GM23338 (cell line): ENCODE measurements at regions not wholly inside any gene's neighbourhood (a gene's known extent, or its start where the extent isn't known, plus 50 kb on each side); places are given as distances from the start of the nearest gene placed in this dataset.

Experiments
- ATAC-seq: fragments of 200-7000 bp; cut with Tn5 transposase; 3 replicates; pipeline ENCODE4 v1.9.1; 2020
- DNase-seq: peaks from one replicate; pipeline ENCODE4 v3.0.0-alpha.2; 2015; ENCODE audit warnings: low spot score
- H2AFZ ChIP-seq: fragments of 200-600 bp; sonication (generic); 2 replicates; pipeline ENCODE4 v1.8.0; 2016; ENCODE audit warnings: antibody characterized with exemption, mild to moderate bottlenecking, moderate library complexity
- H3F3A ChIP-seq: fragments of 200-600 bp; sonication (generic); replicated peaks from 2 replicates; pipeline ENCODE4 v1.8.0; 2017; ENCODE audit warnings: antibody characterized with exemption, mixed run types, low read depth
- H3K27ac ChIP-seq: fragments of 200-600 bp; sonication (generic); 2 replicates; pipeline ENCODE4 v1.6.1; 2016; ENCODE audit warnings: low read depth
- H3K27me3 ChIP-seq: fragments of 200-600 bp; sonication (generic); 2 replicates; pipeline ENCODE4 v1.8.0; 2016; ENCODE audit warnings: mild to moderate bottlenecking, mixed run types, moderate library complexity; ENCODE audit not compliant: insufficient read depth
- H3K36me3 ChIP-seq: fragments of 200-600 bp; sonication (generic); 2 replicates; pipeline ENCODE4 v1.8.0; 2016; ENCODE audit warnings: mild to moderate bottlenecking; ENCODE audit not compliant: insufficient read depth
- H3K4me1 ChIP-seq: fragments of 200-600 bp; sonication (generic); 2 replicates; pipeline ENCODE4 v1.8.0; 2016; ENCODE audit warnings: mild to moderate bottlenecking, moderate library complexity; ENCODE audit not compliant: insufficient read depth
- H3K4me2 ChIP-seq: fragments of 200-600 bp; sonication (generic); 2 replicates; pipeline ENCODE4 v1.7.1; 2017; ENCODE audit warnings: mixed run types
- H3K4me3 ChIP-seq: fragments of 200-600 bp; sonication (generic); 2 replicates; pipeline ENCODE4 v1.6.1; 2016; ENCODE audit warnings: mixed run types
- H3K79me2 ChIP-seq: fragments of 200-600 bp; sonication (generic); replicated peaks from 2 replicates; pipeline ENCODE4 v1.8.0; 2017; ENCODE audit warnings: mild to moderate bottlenecking; ENCODE audit not compliant: insufficient read depth
- H3K9me2 ChIP-seq: fragments of 200-600 bp; sonication (generic); 2 replicates; pipeline ENCODE4 v1.8.0; 2017; ENCODE audit not compliant: insufficient read depth
- H4K20me1 ChIP-seq: fragments of 200-600 bp; sonication (generic); replicated peaks from 2 replicates; pipeline ENCODE4 v1.8.0; 2017; ENCODE audit warnings: mild to moderate bottlenecking; ENCODE audit not compliant: insufficient read depth
- H3K27ac Mint-ChIP-seq: 2 replicates; pipeline ENCODE4 v1.8.0; 2020; ENCODE audit warnings: inconsistent platforms, mild to moderate bottlenecking, moderate library complexity, mixed read lengths
- H3K27me3 Mint-ChIP-seq: 3 replicates; pipeline ENCODE4 v1.8.0; 2022; ENCODE audit warnings: low read depth, mild to moderate bottlenecking, moderate library complexity, mixed read lengths, inconsistent platforms; ENCODE audit not compliant: insufficient read depth, poor library complexity
- H3K36me3 Mint-ChIP-seq: 3 replicates; pipeline ENCODE4 v1.8.0; 2021; ENCODE audit warnings: low read depth, mild to moderate bottlenecking, inconsistent platforms, moderate library complexity, mixed read lengths
- H3K4me1 Mint-ChIP-seq: 3 replicates; pipeline ENCODE4 v1.8.0; 2020; ENCODE audit warnings: mild to moderate bottlenecking, inconsistent platforms, mixed read lengths
- H3K4me3 Mint-ChIP-seq: 3 replicates; pipeline ENCODE4 v1.8.0; 2021; ENCODE audit warnings: moderate library complexity, mild to moderate bottlenecking, inconsistent platforms, mixed read lengths
- H3K9me3 Mint-ChIP-seq: 3 replicates; pipeline ENCODE4 v1.8.0; 2020; ENCODE audit warnings: moderate library complexity, mild to moderate bottlenecking, inconsistent platforms, mixed read lengths
- CREB1 ChIP-seq: fragments of 250-450 bp; sonication (Bioruptor Pico); IDR thresholded peaks from 2 replicates; pipeline ENCODE4 v1.5.0; 2020; ENCODE audit warnings: low read depth, mild to moderate bottlenecking, moderate library complexity
- EZH2 ChIP-seq: fragments of 200-600 bp; sonication (generic); IDR thresholded peaks from one replicate; pipeline ENCODE4 v1.8.0; 2017; ENCODE audit warnings: antibody characterized with exemption, mild to moderate bottlenecking, low read depth; ENCODE audit not compliant: unreplicated experiment
- EZH2phosphoT487 ChIP-seq: fragments of 200-600 bp; sonication (generic); IDR thresholded peaks from one replicate; pipeline ENCODE4 v1.8.1; 2018; ENCODE audit warnings: antibody characterized with exemption; ENCODE audit not compliant: unreplicated experiment
- JUNB ChIP-seq: IDR thresholded peaks from one replicate; pipeline ENCODE4 v1.6.1; 2016; ENCODE audit warnings: antibody characterized with exemption; ENCODE audit not compliant: unreplicated experiment
- NANOG ChIP-seq: IDR thresholded peaks from 2 replicates; pipeline ENCODE4 v1.6.1; 2016; ENCODE audit warnings: antibody characterized with exemption, borderline replicate concordance
- POLR2AphosphoS5 ChIP-seq: IDR thresholded peaks from 2 replicates; pipeline ENCODE4 v1.6.1; 2016; ENCODE audit warnings: antibody characterized with exemption, low read depth
- STAT1 ChIP-seq: IDR thresholded peaks from one replicate; pipeline ENCODE4 v1.6.1; 2016; ENCODE audit warnings: antibody characterized with exemption; ENCODE audit not compliant: unreplicated experiment
- ZNF114 ChIP-seq: fragments of 250-450 bp; sonication (Bioruptor Pico); IDR thresholded peaks from 2 replicates; pipeline ENCODE4 v1.5.0; 2020; ENCODE audit warnings: mild to moderate bottlenecking, moderate library complexity
- ZNF331 ChIP-seq: fragments of 250-450 bp; sonication (Bioruptor Pico); IDR thresholded peaks from 2 replicates; pipeline ENCODE4 v1.5.0; 2020; ENCODE audit warnings: low read depth, mild to moderate bottlenecking, moderate library complexity
- TF ChIP-seq, protein P1 (sequence below): IDR thresholded peaks from one replicate; pipeline ENCODE4 v1.6.1; 2018; ENCODE audit warnings: antibody characterized with exemption; ENCODE audit not compliant: unreplicated experiment
- TF ChIP-seq, protein P2 (sequence below): fragments of 250-450 bp; sonication (Bioruptor Pico); IDR thresholded peaks from 2 replicates; pipeline ENCODE4 v1.5.0; 2020; ENCODE audit warnings: mild to moderate bottlenecking, moderate library complexity
- TF ChIP-seq, protein P3 (sequence below), 2 experiments: fragments of 200-600 bp in 1 of 2; sonication (generic) in 1 of 2; conservative IDR thresholded peaks; 2 replicates each; pipeline versions ENCODE4 v1.5.1 to v1.6.1; 2016 to 2017; ENCODE audit warnings: antibody characterized with exemption in 2 of 2, low read depth in 2 of 2, mild to moderate bottlenecking in 2 of 2, moderate library complexity in 1 of 2
- TF ChIP-seq, protein P4 (sequence below): IDR thresholded peaks from 2 replicates; pipeline ENCODE4 v1.6.1; 2016; ENCODE audit warnings: antibody characterized with exemption

DNA sequence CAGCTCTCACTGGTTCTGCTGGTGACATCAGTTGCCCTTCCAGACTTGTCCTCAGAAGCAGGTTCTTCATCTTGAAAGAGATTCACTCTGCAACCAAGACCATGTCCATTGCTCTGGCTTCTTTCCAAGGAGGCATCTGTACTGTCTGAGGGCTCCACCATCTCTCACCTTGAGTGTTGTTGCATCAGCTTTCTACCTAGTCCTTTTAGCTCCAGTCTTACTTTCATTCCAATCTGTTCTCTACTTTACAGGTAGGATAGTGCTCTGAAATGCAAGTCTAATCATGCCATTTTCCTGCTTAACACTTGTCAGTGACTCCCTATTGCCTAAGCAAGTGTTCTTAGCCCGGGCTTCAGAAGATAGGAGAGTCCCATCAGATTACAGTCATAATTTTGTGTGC lies 117.7 kb downstream of the EN1 start:
- no peak for ATAC-seq

More for the DNA sequence above, 117.7 kb downstream of the EN1 start:
- H3K27me3 ChIP-seq = no peaks in the 10 kb centered on the region
- Mint-ChIP-seq H3K4me1 (no peaks in the 10 kb centered on the region), H3K27me3 (peaks cover 8% of the 10 kb centered on the region), H3K36me3 (peaks cover 8% of the 10 kb centered on the region; the same call in 1 of the 3 replicates), H3K9me3 (peaks cover 15% of the 10 kb centered on the region), H3K27ac (no peak overlapping the region), H3K4me3 (no peak overlapping the region)
- no peak overlapping the region for H3K4me2 ChIP-seq
- H3K79me2 ChIP-seq = no peaks in the 10 kb centered on the region
- TF ChIP-seq EZH2phosphoT487 = no peak
- no peak for TF ChIP-seq JUNB
- TF ChIP-seq, protein P1, sequence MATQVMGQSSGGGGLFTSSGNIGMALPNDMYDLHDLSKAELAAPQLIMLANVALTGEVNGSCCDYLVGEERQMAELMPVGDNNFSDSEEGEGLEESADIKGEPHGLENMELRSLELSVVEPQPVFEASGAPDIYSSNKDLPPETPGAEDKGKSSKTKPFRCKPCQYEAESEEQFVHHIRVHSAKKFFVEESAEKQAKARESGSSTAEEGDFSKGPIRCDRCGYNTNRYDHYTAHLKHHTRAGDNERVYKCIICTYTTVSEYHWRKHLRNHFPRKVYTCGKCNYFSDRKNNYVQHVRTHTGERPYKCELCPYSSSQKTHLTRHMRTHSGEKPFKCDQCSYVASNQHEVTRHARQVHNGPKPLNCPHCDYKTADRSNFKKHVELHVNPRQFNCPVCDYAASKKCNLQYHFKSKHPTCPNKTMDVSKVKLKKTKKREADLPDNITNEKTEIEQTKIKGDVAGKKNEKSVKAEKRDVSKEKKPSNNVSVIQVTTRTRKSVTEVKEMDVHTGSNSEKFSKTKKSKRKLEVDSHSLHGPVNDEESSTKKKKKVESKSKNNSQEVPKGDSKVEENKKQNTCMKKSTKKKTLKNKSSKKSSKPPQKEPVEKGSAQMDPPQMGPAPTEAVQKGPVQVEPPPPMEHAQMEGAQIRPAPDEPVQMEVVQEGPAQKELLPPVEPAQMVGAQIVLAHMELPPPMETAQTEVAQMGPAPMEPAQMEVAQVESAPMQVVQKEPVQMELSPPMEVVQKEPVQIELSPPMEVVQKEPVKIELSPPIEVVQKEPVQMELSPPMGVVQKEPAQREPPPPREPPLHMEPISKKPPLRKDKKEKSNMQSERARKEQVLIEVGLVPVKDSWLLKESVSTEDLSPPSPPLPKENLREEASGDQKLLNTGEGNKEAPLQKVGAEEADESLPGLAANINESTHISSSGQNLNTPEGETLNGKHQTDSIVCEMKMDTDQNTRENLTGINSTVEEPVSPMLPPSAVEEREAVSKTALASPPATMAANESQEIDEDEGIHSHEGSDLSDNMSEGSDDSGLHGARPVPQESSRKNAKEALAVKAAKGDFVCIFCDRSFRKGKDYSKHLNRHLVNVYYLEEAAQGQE = no peak
- TF ChIP-seq POLR2AphosphoS5 = no peak
- TF ChIP-seq ZNF114 = no peak
- no peak for TF ChIP-seq ZNF331
- TF ChIP-seq, protein P2, sequence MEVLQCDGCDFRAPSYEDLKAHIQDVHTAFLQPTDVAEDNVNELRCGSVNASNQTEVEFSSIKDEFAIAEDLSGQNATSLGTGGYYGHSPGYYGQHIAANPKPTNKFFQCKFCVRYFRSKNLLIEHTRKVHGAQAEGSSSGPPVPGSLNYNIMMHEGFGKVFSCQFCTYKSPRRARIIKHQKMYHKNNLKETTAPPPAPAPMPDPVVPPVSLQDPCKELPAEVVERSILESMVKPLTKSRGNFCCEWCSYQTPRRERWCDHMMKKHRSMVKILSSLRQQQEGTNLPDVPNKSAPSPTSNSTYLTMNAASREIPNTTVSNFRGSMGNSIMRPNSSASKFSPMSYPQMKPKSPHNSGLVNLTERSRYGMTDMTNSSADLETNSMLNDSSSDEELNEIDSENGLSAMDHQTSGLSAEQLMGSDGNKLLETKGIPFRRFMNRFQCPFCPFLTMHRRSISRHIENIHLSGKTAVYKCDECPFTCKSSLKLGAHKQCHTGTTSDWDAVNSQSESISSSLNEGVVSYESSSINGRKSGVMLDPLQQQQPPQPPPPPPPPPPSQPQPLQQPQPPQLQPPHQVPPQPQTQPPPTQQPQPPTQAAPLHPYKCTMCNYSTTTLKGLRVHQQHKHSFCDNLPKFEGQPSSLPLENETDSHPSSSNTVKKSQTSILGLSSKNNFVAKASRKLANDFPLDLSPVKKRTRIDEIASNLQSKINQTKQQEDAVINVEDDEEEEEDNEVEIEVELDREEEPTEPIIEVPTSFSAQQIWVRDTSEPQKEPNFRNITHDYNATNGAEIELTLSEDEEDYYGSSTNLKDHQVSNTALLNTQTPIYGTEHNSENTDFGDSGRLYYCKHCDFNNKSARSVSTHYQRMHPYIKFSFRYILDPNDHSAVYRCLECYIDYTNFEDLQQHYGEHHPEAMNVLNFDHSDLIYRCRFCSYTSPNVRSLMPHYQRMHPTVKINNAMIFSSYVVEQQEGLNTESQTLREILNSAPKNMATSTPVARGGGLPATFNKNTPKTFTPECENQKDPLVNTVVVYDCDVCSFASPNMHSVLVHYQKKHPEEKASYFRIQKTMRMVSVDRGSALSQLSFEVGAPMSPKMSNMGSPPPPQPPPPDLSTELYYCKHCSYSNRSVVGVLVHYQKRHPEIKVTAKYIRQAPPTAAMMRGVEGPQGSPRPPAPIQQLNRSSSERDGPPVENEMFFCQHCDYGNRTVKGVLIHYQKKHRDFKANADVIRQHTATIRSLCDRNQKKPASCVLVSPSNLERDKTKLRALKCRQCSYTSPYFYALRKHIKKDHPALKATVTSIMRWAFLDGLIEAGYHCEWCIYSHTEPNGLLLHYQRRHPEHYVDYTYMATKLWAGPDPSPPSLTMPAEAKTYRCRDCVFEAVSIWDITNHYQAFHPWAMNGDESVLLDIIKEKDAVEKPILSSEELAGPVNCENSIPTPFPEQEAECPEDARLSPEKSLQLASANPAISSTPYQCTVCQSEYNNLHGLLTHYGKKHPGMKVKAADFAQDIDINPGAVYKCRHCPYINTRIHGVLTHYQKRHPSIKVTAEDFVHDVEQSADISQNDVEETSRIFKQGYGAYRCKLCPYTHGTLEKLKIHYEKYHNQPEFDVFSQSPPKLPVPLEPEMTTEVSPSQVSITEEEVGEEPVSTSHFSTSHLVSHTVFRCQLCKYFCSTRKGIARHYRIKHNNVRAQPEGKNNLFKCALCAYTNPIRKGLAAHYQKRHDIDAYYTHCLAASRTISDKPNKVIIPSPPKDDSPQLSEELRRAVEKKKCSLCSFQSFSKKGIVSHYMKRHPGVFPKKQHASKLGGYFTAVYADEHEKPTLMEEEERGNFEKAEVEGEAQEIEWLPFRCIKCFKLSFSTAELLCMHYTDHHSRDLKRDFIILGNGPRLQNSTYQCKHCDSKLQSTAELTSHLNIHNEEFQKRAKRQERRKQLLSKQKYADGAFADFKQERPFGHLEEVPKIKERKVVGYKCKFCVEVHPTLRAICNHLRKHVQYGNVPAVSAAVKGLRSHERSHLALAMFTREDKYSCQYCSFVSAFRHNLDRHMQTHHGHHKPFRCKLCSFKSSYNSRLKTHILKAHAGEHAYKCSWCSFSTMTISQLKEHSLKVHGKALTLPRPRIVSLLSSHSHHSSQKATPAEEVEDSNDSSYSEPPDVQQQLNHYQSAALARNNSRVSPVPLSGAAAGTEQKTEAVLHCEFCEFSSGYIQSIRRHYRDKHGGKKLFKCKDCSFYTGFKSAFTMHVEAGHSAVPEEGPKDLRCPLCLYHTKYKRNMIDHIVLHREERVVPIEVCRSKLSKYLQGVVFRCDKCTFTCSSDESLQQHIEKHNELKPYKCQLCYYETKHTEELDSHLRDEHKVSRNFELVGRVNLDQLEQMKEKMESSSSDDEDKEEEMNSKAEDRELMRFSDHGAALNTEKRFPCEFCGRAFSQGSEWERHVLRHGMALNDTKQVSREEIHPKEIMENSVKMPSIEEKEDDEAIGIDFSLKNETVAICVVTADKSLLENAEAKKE (CRISPR knock-in tag) = no peak
- TF ChIP-seq NANOG = no peak
- TF ChIP-seq STAT1 = no peak
- TF ChIP-seq, protein P3, sequence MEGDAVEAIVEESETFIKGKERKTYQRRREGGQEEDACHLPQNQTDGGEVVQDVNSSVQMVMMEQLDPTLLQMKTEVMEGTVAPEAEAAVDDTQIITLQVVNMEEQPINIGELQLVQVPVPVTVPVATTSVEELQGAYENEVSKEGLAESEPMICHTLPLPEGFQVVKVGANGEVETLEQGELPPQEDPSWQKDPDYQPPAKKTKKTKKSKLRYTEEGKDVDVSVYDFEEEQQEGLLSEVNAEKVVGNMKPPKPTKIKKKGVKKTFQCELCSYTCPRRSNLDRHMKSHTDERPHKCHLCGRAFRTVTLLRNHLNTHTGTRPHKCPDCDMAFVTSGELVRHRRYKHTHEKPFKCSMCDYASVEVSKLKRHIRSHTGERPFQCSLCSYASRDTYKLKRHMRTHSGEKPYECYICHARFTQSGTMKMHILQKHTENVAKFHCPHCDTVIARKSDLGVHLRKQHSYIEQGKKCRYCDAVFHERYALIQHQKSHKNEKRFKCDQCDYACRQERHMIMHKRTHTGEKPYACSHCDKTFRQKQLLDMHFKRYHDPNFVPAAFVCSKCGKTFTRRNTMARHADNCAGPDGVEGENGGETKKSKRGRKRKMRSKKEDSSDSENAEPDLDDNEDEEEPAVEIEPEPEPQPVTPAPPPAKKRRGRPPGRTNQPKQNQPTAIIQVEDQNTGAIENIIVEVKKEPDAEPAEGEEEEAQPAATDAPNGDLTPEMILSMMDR (conservative IDR thresholded peaks at IDR 0.05; ENCODE audit: low read depth in 2 of 2) = no peak
- TF ChIP-seq EZH2 = no peak
- TF ChIP-seq, protein P4, sequence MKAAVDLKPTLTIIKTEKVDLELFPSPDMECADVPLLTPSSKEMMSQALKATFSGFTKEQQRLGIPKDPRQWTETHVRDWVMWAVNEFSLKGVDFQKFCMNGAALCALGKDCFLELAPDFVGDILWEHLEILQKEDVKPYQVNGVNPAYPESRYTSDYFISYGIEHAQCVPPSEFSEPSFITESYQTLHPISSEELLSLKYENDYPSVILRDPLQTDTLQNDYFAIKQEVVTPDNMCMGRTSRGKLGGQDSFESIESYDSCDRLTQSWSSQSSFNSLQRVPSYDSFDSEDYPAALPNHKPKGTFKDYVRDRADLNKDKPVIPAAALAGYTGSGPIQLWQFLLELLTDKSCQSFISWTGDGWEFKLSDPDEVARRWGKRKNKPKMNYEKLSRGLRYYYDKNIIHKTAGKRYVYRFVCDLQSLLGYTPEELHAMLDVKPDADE = no peak
- TF ChIP-seq CREB1 (CRISPR knock-in tag) = no peak
- DNase-seq = no peak
- H3K9me2 ChIP-seq = 0 out of 2 replicates have a peak, but pooled peaks cover 22% of the 10 kb centered on the region
- no peaks in the 10 kb centered on the region for H3F3A ChIP-seq
- H4K20me1 ChIP-seq = no peaks in the 10 kb centered on the region
- H3K4me1 ChIP-seq = no peaks in the 10 kb centered on the region
- H2AFZ ChIP-seq = no peak overlapping the region
- no peak overlapping the region for H3K27ac ChIP-seq
- no peaks in the 10 kb centered on the region for H3K36me3 ChIP-seq
- no peak overlapping the region for H3K4me3 ChIP-seq
